T follicular helper cell (primary cell): ENCODE measurements at regions not wholly inside any gene's neighbourhood (a gene's known extent, or its start where the extent isn't known, plus 50 kb on each side); places are given as distances from the start of the nearest gene placed in this dataset.

Experiments
- DNase-seq: peaks from one replicate; pipeline ENCODE4 v3.0.0-alpha.2; 2020; ENCODE audit warnings: low read depth

- DNase-seq: no peak
Observed at GRCh38 chr5:166961028-166961427, 1330.4 kb upstream of the WWC1 start.

GRCh38 chr5:166961913-166962312 is 1329.5 kb upstream of the WWC1 start:
- no peak for DNase-seq

GRCh38 chr5:166962461-166962860 is 1329.0 kb upstream of the WWC1 start:
- no peak for DNase-seq

GRCh38 chr5:166963596-166963995 is 1327.8 kb upstream of the WWC1 start:
- DNase-seq: no peak

- no peak for DNase-seq
Observed at GRCh38 chr5:166977911-166978422, 1313.5 kb upstream of the WWC1 start.

- DNase-seq: no peak
Observed at GRCh38 chr5:166979307-166979895, 1312.0 kb upstream of the WWC1 start.

- no peak for DNase-seq
Observed at GRCh38 chr5:166980666-166981065, 1310.8 kb upstream of the WWC1 start.

GRCh38 chr5:166982226-166982625 is 1309.2 kb upstream of the WWC1 start:
- DNase-seq: no peak

GRCh38 chr5:166991601-166992000 is 1299.8 kb upstream of the WWC1 start:
- DNase-seq: no peak

- DNase-seq: no peak
Observed at GRCh38 chr5:166992108-166992507, 1299.3 kb upstream of the WWC1 start.

GRCh38 chr5:166992874-166993722 is 1298.3 kb upstream of the WWC1 start:
- no peak for DNase-seq

- DNase-seq: no peak
Observed at GRCh38 chr5:166994226-166994625, 1297.2 kb upstream of the WWC1 start.

GRCh38 chr5:167001246-167001645 is 1290.2 kb upstream of the WWC1 start:
- no peak for DNase-seq

- no peak for DNase-seq
Observed at GRCh38 chr5:167008705-167009104, 1282.7 kb upstream of the WWC1 start.

- DNase-seq: no peak
Observed at GRCh38 chr5:167011196-167011595, 1280.2 kb upstream of the WWC1 start.

GRCh38 chr5:167012123-167013034 is 1279.1 kb upstream of the WWC1 start:
- no peak for DNase-seq

GRCh38 chr5:167014401-167015056 is 1276.9 kb upstream of the WWC1 start:
- no peak for DNase-seq

- no peak for DNase-seq
Observed at GRCh38 chr5:167020418-167020817, 1271.0 kb upstream of the WWC1 start.

GRCh38 chr5:167029488-167029887 is 1262.0 kb upstream of the WWC1 start:
- no peak for DNase-seq

- DNase-seq: no peak
Observed at GRCh38 chr5:167030500-167031120, 1260.8 kb upstream of the WWC1 start.

- DNase-seq: no peak
Observed at GRCh38 chr5:167036585-167036984, 1254.9 kb upstream of the WWC1 start.
